ENCODE measurements at regions not wholly inside any gene's neighbourhood (a gene's known extent, or its start where the extent isn't known, plus 50 kb on each side); places are given as distances from the start of the nearest gene placed in this dataset.

DNA sequence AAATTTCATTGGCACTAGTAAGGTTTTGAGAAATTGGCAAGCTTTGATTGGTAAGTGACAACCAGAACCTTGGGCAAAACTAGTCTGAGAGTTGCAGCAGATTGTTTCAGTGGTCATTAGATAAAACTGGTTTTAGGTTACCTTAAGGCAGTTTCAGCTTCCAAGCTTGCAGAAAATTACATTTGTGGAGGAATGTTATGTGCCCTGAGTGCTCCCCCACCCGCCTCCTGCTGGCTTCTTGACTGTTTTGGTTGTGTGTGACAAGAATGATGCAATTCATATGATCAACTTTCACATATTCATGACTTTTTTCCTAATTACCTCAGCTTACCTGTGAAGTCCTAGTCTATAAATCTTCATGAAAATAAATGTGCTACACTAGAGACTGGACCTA, 599.5 kb upstream of the ZNF804A start:
- TF ChIP-seq, protein P1, sequence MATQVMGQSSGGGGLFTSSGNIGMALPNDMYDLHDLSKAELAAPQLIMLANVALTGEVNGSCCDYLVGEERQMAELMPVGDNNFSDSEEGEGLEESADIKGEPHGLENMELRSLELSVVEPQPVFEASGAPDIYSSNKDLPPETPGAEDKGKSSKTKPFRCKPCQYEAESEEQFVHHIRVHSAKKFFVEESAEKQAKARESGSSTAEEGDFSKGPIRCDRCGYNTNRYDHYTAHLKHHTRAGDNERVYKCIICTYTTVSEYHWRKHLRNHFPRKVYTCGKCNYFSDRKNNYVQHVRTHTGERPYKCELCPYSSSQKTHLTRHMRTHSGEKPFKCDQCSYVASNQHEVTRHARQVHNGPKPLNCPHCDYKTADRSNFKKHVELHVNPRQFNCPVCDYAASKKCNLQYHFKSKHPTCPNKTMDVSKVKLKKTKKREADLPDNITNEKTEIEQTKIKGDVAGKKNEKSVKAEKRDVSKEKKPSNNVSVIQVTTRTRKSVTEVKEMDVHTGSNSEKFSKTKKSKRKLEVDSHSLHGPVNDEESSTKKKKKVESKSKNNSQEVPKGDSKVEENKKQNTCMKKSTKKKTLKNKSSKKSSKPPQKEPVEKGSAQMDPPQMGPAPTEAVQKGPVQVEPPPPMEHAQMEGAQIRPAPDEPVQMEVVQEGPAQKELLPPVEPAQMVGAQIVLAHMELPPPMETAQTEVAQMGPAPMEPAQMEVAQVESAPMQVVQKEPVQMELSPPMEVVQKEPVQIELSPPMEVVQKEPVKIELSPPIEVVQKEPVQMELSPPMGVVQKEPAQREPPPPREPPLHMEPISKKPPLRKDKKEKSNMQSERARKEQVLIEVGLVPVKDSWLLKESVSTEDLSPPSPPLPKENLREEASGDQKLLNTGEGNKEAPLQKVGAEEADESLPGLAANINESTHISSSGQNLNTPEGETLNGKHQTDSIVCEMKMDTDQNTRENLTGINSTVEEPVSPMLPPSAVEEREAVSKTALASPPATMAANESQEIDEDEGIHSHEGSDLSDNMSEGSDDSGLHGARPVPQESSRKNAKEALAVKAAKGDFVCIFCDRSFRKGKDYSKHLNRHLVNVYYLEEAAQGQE (IDR thresholded peaks at IDR 0.05; ENCODE audit: borderline replicate concordance), result no peak
- TF ChIP-seq, protein P1 (CRISPR knock-in tag; IDR thresholded peaks at IDR 0.05; ENCODE audit: low read depth), result no peak
- TF ChIP-seq, protein P2, sequence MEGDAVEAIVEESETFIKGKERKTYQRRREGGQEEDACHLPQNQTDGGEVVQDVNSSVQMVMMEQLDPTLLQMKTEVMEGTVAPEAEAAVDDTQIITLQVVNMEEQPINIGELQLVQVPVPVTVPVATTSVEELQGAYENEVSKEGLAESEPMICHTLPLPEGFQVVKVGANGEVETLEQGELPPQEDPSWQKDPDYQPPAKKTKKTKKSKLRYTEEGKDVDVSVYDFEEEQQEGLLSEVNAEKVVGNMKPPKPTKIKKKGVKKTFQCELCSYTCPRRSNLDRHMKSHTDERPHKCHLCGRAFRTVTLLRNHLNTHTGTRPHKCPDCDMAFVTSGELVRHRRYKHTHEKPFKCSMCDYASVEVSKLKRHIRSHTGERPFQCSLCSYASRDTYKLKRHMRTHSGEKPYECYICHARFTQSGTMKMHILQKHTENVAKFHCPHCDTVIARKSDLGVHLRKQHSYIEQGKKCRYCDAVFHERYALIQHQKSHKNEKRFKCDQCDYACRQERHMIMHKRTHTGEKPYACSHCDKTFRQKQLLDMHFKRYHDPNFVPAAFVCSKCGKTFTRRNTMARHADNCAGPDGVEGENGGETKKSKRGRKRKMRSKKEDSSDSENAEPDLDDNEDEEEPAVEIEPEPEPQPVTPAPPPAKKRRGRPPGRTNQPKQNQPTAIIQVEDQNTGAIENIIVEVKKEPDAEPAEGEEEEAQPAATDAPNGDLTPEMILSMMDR (IDR thresholded peaks at IDR 0.05 in 2 of 3, conservative IDR thresholded peaks at IDR 0.05 in 1 of 3; ENCODE audit: insufficient read depth in 2 of 3, low read depth in 1 of 3, low read length in 3 of 3), result no peak
- TF ChIP-seq, protein P3, sequence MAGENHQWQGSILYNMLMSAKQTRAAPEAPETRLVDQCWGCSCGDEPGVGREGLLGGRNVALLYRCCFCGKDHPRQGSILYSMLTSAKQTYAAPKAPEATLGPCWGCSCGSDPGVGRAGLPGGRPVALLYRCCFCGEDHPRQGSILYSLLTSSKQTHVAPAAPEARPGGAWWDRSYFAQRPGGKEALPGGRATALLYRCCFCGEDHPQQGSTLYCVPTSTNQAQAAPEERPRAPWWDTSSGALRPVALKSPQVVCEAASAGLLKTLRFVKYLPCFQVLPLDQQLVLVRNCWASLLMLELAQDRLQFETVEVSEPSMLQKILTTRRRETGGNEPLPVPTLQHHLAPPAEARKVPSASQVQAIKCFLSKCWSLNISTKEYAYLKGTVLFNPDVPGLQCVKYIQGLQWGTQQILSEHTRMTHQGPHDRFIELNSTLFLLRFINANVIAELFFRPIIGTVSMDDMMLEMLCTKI (IDR thresholded peaks at IDR 0.05; ENCODE audit: partially characterized antibody), result no peak
